Uterus (tissue), 2 donors: ENCODE measurements at regions not wholly inside any gene's neighbourhood (a gene's known extent, or its start where the extent isn't known, plus 50 kb on each side); places are given as distances from the start of the nearest gene placed in this dataset.

Experiments
- POLR2A ChIP-seq, 2 donors: fragments of 450-650 bp; IDR thresholded peaks; one replicate each; pipeline ENCODE4 v1.6.1; 2016; ENCODE audit warnings: antibody characterized with exemption in 2 of 2, mild to moderate bottlenecking in 1 of 2, moderate library complexity in 1 of 2
- TF ChIP-seq, protein P1 (sequence below), 4 experiments: fragments of 200-600 bp in 2 of 4; fragments of 450-650 bp in 2 of 4; sonication (generic) in 2 of 4; IDR thresholded peaks; one replicate each; pipeline ENCODE4 v1.5.1; 2016 to 2019; ENCODE audit warnings: antibody characterized with exemption in 4 of 4, mild to moderate bottlenecking in 2 of 4, moderate library complexity in 1 of 4

DNA sequence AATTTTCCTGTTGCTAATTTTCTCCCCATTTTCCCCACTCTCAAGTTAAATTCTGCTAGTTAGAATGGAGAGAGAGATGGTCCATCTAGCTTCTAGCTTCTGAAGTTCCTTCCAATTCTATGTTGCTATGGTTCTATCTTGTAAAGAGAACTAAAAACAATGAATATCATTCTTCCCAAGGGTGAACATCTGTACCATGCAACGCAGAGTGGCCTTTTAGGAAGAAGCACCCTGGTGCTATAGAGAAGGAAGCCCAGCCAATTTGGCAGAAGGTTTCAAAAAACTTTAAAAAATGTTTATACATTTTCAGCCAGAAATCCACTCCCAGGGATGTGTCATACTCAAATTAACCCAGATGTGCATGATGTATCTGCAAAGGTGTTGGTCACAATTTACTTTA, 149.1 kb downstream of the SEMA6D start:
- TF ChIP-seq, protein P1, sequence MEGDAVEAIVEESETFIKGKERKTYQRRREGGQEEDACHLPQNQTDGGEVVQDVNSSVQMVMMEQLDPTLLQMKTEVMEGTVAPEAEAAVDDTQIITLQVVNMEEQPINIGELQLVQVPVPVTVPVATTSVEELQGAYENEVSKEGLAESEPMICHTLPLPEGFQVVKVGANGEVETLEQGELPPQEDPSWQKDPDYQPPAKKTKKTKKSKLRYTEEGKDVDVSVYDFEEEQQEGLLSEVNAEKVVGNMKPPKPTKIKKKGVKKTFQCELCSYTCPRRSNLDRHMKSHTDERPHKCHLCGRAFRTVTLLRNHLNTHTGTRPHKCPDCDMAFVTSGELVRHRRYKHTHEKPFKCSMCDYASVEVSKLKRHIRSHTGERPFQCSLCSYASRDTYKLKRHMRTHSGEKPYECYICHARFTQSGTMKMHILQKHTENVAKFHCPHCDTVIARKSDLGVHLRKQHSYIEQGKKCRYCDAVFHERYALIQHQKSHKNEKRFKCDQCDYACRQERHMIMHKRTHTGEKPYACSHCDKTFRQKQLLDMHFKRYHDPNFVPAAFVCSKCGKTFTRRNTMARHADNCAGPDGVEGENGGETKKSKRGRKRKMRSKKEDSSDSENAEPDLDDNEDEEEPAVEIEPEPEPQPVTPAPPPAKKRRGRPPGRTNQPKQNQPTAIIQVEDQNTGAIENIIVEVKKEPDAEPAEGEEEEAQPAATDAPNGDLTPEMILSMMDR (IDR thresholded peaks at IDR 0.05), result no peak
- TF ChIP-seq POLR2A (IDR thresholded peaks at IDR 0.05), result no peak
